GM18873 (cell line): ENCODE measurements at regions not wholly inside any gene's neighbourhood (a gene's known extent, or its start where the extent isn't known, plus 50 kb on each side); places are given as distances from the start of the nearest gene placed in this dataset.

Experiments
- ATAC-seq: cut with Tn5 transposase; IDR thresholded peaks from one replicate; pipeline ENCODE4 v1.9.1; 2021; ENCODE audit warnings: mild to moderate bottlenecking, moderate library complexity, moderate number of reproducible peaks; ENCODE audit not compliant: unreplicated experiment, low FRiP score

GRCh38 chr9:82599336-82599949, 463.5 kb downstream of the RASEF start:
- no peak for ATAC-seq

- ATAC-seq: no peak
These were observed 462.2 kb downstream of the RASEF start for GRCh38 chr9:82600536-82601292.

- ATAC-seq: no peak
These were observed 461.6 kb downstream of the RASEF start for GRCh38 chr9:82601293-82601771.

- ATAC-seq: no peak
These were observed 457.8 kb downstream of the RASEF start for GRCh38 chr9:82604947-82605656.

- no peak for ATAC-seq
These were observed 457.3 kb downstream of the RASEF start for GRCh38 chr9:82605657-82606031.

GRCh38 chr9:82606071-82606470, 456.9 kb downstream of the RASEF start:
- ATAC-seq: no peak

GRCh38 chr9:82606492-82607382, 456.2 kb downstream of the RASEF start:
- no peak for ATAC-seq

- ATAC-seq: no peak
These were observed 454.5 kb downstream of the RASEF start for GRCh38 chr9:82608487-82608886.

GRCh38 chr9:82612942-82613341, 450.0 kb downstream of the RASEF start:
- no peak for ATAC-seq

- no peak for ATAC-seq
These were observed 449.4 kb downstream of the RASEF start for GRCh38 chr9:82613498-82613897.

GRCh38 chr9:82616545-82616944, 446.4 kb downstream of the RASEF start:
- no peak for ATAC-seq

GRCh38 chr9:82621447-82621846, 441.5 kb downstream of the RASEF start:
- no peak for ATAC-seq

GRCh38 chr9:82637368-82637767, 425.6 kb downstream of the RASEF start:
- no peak for ATAC-seq

GRCh38 chr9:82645600-82645999, 417.3 kb downstream of the RASEF start:
- no peak for ATAC-seq

GRCh38 chr9:82650368-82650767, 412.6 kb downstream of the RASEF start:
- ATAC-seq: no peak

GRCh38 chr9:82651474-82651873, 411.5 kb downstream of the RASEF start:
- no peak for ATAC-seq

GRCh38 chr9:82665324-82665723, 397.6 kb downstream of the RASEF start:
- no peak for ATAC-seq

GRCh38 chr9:82668689-82669199, 394.2 kb downstream of the RASEF start:
- no peak for ATAC-seq

GRCh38 chr9:82670000-82670399, 392.9 kb downstream of the RASEF start:
- no peak for ATAC-seq

- ATAC-seq: no peak
These were observed 392.2 kb downstream of the RASEF start for GRCh38 chr9:82670726-82671125.
